A204.1 (cell line): ENCODE measurements at regions not wholly inside any gene's neighbourhood (a gene's known extent, or its start where the extent isn't known, plus 50 kb on each side); places are given as distances from the start of the nearest gene placed in this dataset.
"Not testable (repeated sequence)": the region's sequence is repeated elsewhere in the genome, so short reads cannot be mapped to it uniquely, and the experiment has no call there.

ENCODE experiments used
- FAIRE-seq: peaks from 2 replicates; lab custom pipeline; 2012; peaks lifted over from hg19 to GRCh38; lab: Jason Lieb, UNC

DNA sequence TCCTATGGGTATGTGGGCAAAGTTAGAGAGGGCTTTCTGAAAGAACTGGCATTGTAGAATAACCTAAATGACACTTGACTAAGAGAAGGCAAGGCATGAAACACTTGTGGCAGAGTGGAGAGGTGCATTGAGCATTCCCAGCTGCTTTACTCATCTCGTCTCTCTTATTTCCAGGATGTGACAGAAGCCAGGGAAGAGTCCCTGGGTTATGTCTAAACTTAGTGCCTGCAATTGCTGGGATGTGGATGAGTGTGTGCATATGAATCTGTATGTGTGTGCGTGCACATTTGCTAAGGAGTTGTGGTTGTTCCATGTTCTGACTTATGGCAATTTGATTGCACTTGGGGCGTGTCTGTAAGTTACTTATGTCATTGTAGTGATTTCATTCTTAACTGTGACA is 1326.5 kb upstream of the B3GALT2 start:
- no peak for FAIRE-seq

- FAIRE-seq: no peak
These were observed 1325.9 kb upstream of the B3GALT2 start for GRCh38 chr1:194512345-194512744.

GRCh38 chr1:194503209-194503608 is 1316.8 kb upstream of the B3GALT2 start:
- FAIRE-seq: no peak

- no peak for FAIRE-seq
These were observed 1309.0 kb upstream of the B3GALT2 start for GRCh38 chr1:194495434-194495833.

DNA sequence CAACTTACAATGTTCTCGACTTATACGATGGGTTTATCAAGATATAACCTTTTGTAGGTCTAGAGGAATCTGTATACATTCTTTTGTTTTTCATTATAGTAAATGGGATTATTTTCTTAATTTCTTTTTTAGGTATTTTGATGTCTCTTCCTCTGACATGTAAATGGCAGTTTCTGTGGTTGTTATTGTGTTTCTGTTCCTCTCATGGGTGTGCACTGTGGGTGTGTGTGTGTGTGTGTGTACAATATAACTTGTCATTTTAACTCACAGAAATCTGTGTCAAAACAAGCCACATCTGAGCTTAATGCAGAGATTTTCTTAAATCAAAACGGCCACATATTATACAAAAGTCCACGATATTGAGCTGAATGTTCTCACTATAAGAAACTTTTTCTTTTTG is 1300.8 kb upstream of the B3GALT2 start:
- no peak for FAIRE-seq

DNA sequence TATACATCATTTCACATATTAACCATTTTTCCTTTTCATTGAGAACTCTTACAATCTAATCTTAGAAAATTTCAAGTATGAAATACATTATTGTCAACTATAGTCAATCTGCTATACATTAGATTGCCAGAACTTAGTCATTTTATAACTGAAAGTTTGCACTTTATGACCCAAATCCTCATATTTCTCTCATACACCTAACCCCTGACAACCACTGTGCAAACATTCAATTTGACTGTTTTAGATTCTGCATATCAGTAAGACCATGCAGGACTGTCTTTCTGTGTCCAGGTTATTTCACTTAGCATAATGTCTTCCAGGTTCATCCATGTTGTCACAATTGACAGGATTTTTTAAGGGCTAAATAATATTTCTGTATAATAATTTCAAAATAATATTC is 1299.0 kb upstream of the B3GALT2 start:
- no peak for FAIRE-seq

DNA sequence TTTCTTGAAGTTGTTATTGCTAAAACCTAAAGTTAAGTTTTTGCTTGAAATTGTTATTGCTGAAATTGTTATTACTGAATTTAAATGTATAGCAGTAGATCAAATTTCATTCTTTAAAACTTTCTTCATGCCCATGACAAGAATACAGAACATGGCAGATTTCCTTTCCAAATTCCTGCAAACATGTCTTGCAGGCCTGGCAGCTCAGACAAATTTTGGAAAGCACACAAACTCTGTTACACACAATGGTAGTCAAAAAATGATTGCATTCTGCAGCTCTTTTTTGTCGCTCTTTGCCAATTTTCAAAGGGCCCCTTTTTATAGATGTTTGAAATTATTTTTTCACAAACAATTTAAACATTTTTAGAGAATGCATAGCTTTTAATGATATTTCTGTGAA is 1292.3 kb upstream of the B3GALT2 start:
- FAIRE-seq: no peak

DNA sequence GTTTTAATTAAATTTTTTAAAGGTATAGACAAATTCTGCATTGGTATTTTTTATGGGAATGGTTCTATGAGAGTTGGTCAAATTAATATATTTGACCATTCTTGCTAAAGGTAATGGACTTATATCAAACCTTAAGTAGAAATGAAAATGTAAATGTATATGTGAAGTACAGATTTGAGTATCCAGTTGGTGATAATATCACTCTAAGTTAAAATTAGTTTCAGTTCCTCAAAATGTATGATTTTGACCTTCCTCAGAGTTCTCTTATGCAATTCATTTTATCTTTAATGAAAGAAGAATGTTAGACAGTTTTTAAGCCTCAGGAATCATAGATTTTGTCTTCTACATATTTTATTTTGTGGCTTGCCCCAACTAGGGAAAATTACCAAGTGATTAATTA is 1291.5 kb upstream of the B3GALT2 start:
- FAIRE-seq: peak; percentile 6

GRCh38 chr1:194476872-194477271 is 1290.5 kb upstream of the B3GALT2 start:
- no peak for FAIRE-seq

DNA sequence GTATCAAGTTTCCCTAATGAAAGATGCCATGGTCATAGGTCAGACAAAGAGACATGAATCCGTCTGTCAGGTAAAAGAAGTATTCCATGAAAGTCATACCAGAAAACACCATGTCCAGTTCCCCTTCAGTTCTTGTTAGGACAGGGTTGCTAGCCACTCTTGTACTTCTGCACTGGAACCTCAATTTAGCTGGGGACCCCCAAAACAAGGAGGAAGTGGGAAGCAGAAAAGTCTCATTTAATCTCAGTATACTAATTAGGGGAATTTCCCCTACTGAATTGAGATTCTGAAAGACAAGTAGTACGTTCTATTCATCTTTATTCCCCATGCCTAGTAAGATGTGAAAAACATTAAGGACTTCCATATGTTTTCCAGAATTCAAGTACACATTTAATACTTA is 1289.9 kb upstream of the B3GALT2 start:
- FAIRE-seq: no peak

DNA sequence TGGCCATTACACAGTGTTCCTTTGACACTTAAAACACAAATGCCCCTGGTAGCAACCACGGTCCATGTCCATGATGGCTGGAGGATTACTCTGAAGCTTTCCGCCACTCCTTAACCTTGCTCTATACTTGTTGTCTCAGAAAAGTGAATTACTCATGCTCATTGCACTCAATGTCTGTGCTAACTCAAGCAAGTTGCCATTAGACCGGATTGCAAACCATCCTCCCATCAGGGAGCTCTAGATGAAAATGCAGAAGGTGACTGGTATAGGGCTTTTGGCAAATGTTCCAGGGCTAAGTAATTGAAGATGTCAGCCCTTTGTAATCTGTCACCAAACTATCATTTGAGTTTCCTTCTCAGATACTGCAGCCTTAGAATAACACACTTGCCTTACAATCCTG is 1288.3 kb upstream of the B3GALT2 start:
- no peak for FAIRE-seq

DNA sequence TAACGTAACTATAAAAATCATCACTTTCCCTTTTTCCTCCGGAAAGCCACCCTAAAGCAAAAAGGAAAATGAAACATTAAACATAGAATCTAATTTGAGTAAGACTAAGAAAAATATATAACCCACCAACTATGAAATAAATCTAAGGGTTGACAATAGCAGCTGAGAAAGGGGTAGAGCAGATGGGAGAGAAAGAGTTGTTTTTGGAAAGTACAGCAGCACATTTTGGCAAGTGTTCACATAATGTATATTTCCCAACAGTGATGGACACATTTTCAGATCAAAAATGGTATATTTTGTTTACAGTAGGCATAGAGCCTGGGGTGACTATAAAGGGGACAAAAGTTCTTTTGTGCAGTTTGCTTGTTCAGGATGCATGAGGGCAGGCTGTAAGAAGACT is 1287.4 kb upstream of the B3GALT2 start:
- no peak for FAIRE-seq

GRCh38 chr1:194469282-194469681 is 1282.9 kb upstream of the B3GALT2 start:
- FAIRE-seq: no peak

DNA sequence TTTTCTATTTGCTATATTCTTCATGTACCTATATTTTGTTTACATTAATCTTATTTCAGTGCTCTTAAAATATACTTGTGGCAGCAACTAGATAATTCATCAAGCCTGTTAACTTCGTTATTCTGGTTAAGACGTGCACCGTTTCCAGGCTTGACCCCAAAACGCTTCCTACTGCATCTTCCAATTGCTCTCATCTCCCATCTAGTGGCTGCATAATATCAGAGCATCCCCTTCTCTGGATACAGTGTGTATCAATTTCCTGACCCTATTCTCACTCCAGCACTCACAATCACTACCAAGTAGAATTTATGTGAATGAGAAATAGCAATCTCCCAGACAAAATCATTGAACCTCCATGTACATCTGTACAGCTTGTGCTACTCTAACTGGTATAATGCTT is 1280.3 kb upstream of the B3GALT2 start:
- FAIRE-seq: no peak

- no peak for FAIRE-seq
These were observed 1261.2 kb upstream of the B3GALT2 start for GRCh38 chr1:194447636-194448035.

DNA sequence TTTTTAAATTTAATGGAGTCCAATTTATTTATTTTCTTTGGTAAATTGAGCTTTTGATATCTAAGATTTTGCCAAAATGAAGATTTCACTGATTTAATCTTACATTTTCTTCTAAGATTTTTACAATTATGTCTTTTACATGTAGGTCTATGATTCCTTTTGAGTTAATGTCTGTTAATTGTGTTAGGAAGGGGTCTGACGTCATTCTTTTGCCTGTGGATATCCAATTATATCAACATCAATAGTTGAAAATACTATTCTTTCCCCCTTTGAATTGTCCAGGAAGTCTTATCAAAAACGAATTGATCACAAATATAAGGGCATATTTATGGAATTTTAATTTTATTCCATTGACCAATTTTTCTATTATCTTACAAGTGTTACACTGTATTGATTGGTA is 1258.8 kb upstream of the B3GALT2 start:
- FAIRE-seq: no peak

DNA sequence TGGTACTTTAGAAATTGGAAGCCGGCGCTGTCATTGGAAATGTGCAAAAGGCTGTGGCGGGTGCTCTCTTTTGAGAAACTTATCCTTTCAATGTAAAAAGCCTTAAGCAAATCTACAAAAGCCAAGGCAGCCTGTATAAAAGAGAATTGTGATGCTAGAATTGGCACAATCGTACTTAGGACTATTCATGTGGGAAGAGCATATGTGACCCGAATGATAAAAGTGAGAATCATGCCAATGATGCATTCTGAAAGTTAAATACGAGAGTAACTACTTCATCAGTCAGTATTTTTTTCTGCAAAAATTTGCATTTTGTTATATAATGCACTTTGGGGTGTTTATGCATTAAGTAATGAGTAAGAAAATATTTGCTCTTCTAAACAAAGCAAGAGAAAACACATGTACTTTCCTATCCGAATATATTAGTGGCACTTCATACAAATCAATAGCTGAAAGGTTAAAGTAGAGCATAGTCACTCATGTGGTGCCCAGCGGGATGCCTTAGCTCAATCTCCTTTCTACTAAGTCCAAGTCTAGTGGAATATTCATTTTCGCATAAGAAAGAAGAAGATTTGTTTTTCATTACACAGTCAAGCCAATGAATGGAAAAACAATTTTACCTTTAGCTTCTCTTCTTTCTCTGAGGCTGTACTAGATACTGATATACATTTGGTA is 1256.6 kb upstream of the B3GALT2 start:
- no peak for FAIRE-seq

GRCh38 chr1:194437135-194437534 is 1250.7 kb upstream of the B3GALT2 start:
- FAIRE-seq: no peak

DNA sequence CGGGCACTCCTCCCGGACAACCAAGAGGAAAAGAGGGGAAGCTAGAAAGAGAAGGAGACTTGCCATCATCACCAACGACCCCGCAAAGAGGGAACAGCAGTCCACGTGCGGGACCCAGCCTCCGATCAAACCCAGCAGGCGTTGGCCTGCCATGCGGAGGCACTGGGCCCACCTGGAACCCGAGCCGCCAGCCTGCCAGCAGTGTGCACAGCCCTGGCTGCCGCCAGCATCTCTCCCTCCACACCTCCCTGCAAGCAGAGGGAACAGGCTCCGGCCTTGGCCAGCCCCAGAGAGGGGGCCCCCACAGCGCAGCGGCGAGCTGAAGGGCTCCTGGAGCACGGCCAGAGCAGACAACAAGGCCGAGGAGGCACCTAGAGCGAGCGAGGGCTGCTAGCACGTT is 1244.7 kb upstream of the B3GALT2 start:
- no peak for FAIRE-seq

DNA sequence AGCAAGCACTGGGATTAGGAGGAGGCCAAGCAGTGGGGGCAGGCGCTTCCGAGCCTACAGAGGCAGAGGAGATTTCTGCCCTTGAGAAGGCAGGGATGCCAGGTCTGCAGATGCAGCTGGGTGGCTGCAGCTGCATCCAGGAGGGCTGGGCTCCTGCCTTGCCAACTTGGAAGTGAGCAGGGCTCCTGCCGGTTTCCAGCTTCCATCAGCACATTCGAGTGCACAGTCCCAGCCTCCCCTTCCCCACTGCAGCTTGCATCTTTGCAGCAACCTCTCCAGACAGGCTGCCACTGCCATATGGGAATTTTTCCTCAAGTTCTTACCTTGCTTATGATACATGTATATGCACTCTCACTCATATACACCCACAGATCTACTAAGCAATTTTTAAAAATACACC is 1234.3 kb upstream of the B3GALT2 start:
- no peak for FAIRE-seq

GRCh38 chr1:194419721-194420120 is 1233.3 kb upstream of the B3GALT2 start:
- no peak for FAIRE-seq

DNA sequence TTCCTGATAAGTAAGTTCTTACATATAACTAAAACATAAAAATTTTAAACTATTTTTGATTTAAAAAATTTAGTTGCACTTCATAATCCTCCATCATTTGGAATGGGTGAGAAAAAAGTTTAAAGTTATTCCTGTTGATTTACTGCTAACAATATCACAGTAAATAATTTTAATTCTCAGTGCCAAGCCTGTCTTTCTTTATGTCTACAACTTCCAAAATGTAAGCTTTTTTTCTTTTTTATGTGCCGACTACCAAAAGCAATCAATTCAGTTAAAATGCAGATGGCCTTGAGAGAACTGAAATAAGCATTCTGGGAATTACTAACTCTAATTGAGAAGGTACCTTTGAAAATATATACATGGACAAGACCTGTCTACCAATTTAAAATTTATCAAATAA is 1224.3 kb upstream of the B3GALT2 start:
- FAIRE-seq: no peak

DNA sequence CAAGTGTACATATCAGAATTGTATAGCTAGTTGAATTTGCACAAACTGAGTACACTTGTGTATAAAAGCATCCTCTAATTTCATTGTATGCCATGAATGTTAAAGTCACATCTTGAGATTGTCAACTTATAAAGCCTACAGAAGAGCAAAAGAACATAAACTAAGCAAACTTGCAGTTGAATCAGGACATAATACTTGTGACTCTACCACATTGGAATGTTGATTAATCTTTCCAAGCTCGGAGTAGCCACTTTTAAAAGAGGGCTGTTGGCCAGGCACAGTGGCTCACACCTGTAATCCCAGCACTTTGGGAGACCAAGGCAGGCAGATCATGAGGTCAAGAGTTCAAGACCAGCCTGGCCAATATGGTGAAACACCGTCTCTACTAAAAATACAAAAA is 1220.8 kb upstream of the B3GALT2 start:
- FAIRE-seq: not testable (repeated sequence)

GRCh38 chr1:194394676-194395075 is 1208.3 kb upstream of the B3GALT2 start:
- no peak for FAIRE-seq

DNA sequence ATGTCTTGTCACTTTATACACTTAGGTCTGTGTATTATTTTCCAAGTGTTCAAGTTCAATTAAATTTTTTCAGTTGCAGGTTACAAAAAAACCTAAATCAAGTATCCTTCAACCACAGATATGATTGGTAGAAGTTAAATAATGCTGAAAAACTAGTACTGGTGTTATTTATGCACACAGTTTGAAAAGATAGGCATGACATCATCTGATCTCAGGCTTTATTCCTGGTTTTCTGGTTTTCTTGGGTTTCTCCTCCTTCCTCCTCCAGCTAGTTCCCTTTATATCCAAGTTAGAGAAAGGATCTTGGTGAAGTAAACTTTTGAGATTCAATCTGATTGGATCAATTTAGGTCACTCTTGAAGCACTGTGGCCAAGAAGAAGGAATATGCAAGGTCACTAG is 1201.1 kb upstream of the B3GALT2 start:
- no peak for FAIRE-seq
